Upper lobe of right lung (tissue), 1 donor: ENCODE measurements at regions not wholly inside any gene's neighbourhood (a gene's known extent, or its start where the extent isn't known, plus 50 kb on each side); places are given as distances from the start of the nearest gene placed in this dataset.
"Not testable (repeated sequence)": the region's sequence is repeated elsewhere in the genome, so short reads cannot be mapped to it uniquely, and the experiment has no call there.

Experiments
- ATAC-seq: fragments of 200-7000 bp; cut with Tn5 transposase; one replicate; pipeline ENCODE4 v1.9.1; 2020; ENCODE audit warnings: mild to moderate bottlenecking, moderate library complexity
- DNase-seq: peaks from one replicate; pipeline ENCODE4 v3.0.0-alpha.2; 2020
- H3K27ac ChIP-seq: fragments of 200-600 bp; one replicate; pipeline ENCODE4 v1.8.0; 2022
- H3K27me3 ChIP-seq: fragments of 200-600 bp; one replicate; pipeline ENCODE4 v1.8.0; 2022; ENCODE audit warnings: mild to moderate bottlenecking
- H3K36me3 ChIP-seq: fragments of 200-600 bp; one replicate; pipeline ENCODE4 v1.8.0; 2022
- H3K4me1 ChIP-seq: fragments of 200-600 bp; one replicate; pipeline ENCODE4 v1.8.0; 2022
- H3K4me3 ChIP-seq: fragments of 200-600 bp; one replicate; pipeline ENCODE4 v1.8.0; 2022; ENCODE audit warnings: mild to moderate bottlenecking
- H3K9me3 ChIP-seq: fragments of 200-600 bp; one replicate; pipeline ENCODE4 v1.8.0; 2022
- intact Hi-C: fragments of 100-400 bp; cut with DNase I; formaldehyde crosslinking; loops from one replicate; pipeline ENCODE4 v1.11.0; 2022
- TF ChIP-seq, protein P1 (sequence below): fragments of 200-600 bp; IDR thresholded peaks from one replicate; pipeline ENCODE4 v1.8.0; 2022; ENCODE audit warnings: antibody characterized with exemption
- donor health status: DM: no; HTN: yes; CAD: no; lungs with severe emphysema.

DNA sequence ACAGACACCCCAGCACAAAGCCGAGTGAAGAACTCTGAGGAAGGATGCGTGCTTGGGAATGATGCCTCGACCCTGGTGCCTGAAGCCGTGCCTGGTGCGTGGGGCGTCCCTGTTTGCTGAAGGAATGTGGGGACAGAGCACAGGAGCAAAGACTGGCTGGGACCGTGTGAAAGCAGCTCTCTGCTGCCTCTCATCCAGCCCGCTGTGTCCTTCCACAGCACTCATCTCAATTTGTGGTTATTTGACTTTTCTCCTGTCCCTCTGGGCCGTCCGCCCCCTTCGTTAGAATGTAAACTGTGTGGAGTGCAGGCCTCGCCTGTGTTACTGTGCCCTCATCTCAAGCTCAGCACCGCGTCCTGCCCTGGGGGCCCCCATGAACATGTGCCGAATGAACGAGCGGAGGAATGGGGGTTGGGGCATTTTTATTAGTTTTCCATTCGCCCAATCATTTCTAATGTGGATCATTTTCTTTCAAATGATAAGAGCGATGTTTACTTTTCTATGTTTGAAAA, 155.5 kb downstream of the NPIPB11 start:
- H3K9me3 ChIP-seq, H3K36me3 ChIP-seq, intact Hi-C loops, DNase-seq, ATAC-seq, H3K27me3 ChIP-seq, H3K4me3 ChIP-seq, H3K4me1 ChIP-seq: not testable (repeated sequence)
- peak overlapping the region; percentile 3 for H3K27ac ChIP-seq

DNA sequence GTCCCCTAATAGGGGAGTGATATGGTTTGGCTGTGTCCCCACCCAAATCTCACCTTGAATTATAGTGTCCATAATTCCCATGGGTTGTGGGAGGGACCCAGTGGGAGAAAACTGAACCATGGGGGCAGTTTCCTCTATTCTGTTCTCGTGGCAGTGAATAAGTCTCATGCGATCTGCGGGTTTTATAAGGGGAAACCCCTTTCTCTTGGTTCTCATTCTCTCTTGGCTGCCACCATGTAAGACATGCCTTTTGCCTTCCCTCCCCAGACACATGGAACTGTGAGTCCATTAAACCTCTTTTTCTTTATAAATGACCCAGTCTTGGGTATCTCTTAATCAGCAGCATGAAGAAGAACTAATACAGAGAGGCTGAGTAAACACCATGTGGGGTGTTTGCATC, 156.0 kb downstream of the NPIPB11 start:
- DNase-seq, H3K27ac ChIP-seq, intact Hi-C loops, H3K4me1 ChIP-seq, H3K27me3 ChIP-seq, H3K4me3 ChIP-seq, H3K9me3 ChIP-seq, ATAC-seq, H3K36me3 ChIP-seq: not testable (repeated sequence)

DNA sequence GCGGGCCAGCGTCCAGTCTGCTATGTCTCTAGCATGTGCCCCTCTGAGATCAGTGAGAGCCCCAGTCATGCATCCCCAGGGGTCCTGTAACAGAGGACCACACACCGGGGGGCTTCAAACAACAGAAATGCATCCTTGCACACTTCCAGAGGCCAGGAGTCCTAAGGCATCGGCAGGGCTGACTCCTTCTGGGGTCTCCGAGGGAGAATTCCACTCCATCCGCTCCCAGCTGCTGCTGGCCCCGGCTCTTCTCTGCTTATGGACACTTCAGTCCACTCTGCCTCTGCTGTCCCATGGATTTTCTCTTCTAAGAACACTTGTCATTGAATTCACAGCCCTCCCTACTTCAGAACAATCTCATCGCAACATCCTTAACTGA, 157.6 kb downstream of the NPIPB11 start:
- H3K9me3 ChIP-seq, DNase-seq, H3K4me3 ChIP-seq, intact Hi-C loops, H3K36me3 ChIP-seq, H3K27me3 ChIP-seq, H3K4me1 ChIP-seq, ATAC-seq: not testable (repeated sequence)
- peak overlapping the region; percentile 36 for H3K27ac ChIP-seq

DNA sequence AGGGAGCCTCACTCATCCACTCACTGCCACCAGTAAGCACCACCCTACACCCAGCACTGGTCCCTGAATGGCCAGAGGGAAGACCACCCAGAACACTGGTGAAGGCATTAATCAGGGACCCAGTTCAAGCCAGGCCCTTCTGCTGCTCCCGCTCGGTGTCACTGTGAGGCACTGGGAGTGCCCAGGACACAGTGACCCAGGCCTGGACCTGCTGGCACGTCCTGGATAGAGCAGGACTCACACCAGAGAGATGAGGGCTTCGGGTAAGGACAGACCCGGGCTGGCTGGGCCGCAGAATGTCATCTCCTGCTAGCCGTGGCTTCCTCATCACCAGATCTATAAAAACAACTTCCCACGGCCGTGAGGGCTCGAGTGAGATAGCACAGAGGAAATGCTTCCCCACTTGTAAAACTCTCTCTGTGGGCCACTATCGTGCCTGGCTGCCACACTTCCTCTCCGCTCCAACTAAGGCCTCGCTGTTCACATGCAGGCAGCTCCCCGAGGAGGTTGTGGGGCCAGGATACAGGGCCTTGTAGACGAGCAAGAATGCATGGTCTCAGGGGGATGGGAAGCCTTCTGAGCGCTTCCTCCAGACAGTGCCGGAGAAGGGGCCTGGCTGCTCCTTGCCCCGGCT, 158.1 kb downstream of the NPIPB11 start:
- H3K36me3 ChIP-seq, intact Hi-C loops, H3K4me1 ChIP-seq, H3K9me3 ChIP-seq, H3K4me3 ChIP-seq, H3K27me3 ChIP-seq: not testable (repeated sequence)
- H3K27ac ChIP-seq, result peak overlapping the region; percentile 36
- ATAC-seq (peak; percentile 64), DNase-seq (peak; percentile 58)

DNA sequence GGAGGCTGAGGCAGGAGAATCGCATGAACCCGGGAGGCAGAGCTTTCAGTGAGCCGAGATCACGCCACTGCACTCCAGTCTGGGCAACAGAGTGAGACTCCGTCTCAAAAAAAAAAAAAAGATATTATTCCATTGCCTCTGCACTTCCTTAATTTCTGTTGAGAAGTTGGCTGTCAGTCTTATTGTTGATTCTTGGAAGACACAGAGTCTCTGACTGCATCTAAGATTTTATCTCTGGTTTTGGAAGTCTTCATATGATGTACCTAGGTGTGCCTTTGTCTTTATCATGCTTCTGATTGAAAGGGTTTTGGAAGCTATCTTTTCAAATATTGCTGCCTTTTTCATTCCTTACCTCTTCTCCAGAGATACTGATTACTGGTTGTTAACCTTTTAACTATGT, 160.4 kb downstream of the NPIPB11 start:
- H3K27me3 ChIP-seq, H3K36me3 ChIP-seq, H3K4me1 ChIP-seq, H3K9me3 ChIP-seq, H3K27ac ChIP-seq, ATAC-seq, intact Hi-C loops, H3K4me3 ChIP-seq, DNase-seq: not testable (repeated sequence)

DNA sequence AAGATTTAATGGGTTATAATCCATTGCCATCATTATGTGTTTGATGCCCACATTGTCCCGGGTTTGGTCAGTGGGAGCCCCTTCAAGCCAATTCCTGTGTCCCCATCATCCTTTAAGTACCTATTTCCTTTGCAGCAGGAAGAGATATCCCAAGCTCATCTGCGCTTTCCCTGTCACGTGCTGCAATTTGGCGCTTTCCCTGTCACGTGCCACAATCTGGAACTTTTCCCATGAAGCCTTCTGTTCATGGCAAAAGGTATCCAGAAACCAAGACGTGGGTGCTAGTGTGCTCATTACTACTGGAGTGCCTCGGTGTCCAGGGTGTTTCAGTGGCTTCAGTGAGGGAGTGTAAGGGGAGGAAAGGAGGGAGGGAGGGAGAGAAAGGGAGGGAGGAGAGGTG, 168.5 kb downstream of the NPIPB11 start:
- Histone ChIP-seq H3K4me1 (no peaks in the 10 kb centered on the region), H3K36me3 (no peaks in the 10 kb centered on the region), H3K27me3 (no peaks in the 10 kb centered on the region), H3K4me3 (no peak overlapping the region), H3K27ac (no peak overlapping the region), H3K9me3 (no peaks in the 10 kb centered on the region)
- ATAC-seq (no peak), DNase-seq (peak; percentile 5)
- TF ChIP-seq, protein P1, sequence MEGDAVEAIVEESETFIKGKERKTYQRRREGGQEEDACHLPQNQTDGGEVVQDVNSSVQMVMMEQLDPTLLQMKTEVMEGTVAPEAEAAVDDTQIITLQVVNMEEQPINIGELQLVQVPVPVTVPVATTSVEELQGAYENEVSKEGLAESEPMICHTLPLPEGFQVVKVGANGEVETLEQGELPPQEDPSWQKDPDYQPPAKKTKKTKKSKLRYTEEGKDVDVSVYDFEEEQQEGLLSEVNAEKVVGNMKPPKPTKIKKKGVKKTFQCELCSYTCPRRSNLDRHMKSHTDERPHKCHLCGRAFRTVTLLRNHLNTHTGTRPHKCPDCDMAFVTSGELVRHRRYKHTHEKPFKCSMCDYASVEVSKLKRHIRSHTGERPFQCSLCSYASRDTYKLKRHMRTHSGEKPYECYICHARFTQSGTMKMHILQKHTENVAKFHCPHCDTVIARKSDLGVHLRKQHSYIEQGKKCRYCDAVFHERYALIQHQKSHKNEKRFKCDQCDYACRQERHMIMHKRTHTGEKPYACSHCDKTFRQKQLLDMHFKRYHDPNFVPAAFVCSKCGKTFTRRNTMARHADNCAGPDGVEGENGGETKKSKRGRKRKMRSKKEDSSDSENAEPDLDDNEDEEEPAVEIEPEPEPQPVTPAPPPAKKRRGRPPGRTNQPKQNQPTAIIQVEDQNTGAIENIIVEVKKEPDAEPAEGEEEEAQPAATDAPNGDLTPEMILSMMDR, result no peak
- intact Hi-C loops, result no loop called here

DNA sequence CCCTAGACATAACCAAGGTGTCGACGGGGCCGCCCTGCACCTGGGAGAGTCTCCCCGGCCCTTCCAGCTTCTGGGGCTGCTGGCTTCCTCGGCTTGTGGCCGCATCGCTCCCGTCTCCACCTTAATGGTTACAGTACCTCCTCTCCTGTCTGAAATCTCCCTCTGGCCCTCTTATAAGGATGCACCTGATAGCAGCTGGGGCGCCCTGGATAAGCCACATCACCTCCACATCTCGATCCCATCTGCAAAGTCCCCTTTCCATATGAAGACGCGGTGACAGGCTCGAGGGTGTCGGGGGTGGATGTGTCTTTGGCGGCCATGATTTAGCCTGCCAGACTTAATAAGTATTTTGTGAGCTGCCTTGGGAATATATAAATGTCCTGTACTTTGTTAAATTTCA, 169.0 kb downstream of the NPIPB11 start:
- H3K36me3 ChIP-seq, H3K27me3 ChIP-seq, H3K4me3 ChIP-seq, H3K27ac ChIP-seq, H3K9me3 ChIP-seq, H3K4me1 ChIP-seq, ATAC-seq, intact Hi-C loops: not testable (repeated sequence)
- DNase-seq, result peak; percentile 9

DNA sequence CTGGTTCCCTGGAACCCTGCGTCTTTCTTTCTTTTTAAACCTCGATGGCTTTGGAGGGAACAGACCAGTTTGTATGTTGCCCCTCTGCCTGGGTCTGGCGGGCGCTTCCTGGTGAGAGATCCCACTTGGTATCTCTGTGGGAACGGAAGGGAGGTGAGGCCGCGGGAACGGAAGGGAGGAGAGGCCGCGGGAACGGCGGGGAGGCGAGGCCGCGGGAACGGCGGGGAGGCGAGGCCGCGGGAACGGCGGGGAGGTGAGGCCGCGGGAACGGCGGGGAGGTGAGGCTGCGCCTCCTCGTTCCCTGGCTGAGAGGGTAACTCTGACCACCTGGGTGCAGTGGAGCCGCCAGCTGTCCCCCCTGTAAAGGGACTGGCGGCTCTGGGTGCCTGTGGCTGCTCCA, 169.5 kb downstream of the NPIPB11 start:
- intact Hi-C loops, H3K27ac ChIP-seq, H3K4me1 ChIP-seq, ATAC-seq, H3K36me3 ChIP-seq, H3K4me3 ChIP-seq, H3K27me3 ChIP-seq, H3K9me3 ChIP-seq: not testable (repeated sequence)
- DNase-seq, result peak; percentile 46

DNA sequence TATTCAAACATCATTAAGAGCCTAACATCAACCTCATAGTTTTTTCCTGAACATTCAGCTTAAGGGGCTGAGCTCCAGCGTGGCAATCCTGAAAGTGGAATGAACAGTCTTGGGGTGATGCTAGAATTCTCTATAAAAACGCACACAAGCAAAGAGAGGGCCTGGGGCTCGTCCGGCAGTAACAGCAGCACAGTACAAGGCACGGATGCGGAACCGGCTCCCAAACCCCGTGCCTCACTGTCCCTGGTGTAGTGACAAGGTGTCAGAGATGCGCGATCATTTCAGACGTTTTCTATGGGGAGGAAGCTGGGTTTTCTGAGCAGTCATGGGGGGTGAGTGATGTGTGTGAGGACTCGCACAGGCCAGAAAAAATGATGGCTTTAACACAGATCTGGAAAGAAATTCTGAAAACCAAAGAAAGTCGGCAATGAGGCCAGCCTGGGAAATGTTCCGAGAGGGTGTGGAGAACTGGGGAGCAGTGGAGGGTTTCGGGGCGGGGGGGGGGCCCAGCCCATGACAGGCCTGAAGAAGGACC, 170.6 kb downstream of the NPIPB11 start:
- H3K36me3 ChIP-seq, H3K4me1 ChIP-seq, H3K4me3 ChIP-seq, H3K9me3 ChIP-seq, H3K27ac ChIP-seq, ATAC-seq, H3K27me3 ChIP-seq, intact Hi-C loops: not testable (repeated sequence)
- DNase-seq, result peak; percentile 18

DNA sequence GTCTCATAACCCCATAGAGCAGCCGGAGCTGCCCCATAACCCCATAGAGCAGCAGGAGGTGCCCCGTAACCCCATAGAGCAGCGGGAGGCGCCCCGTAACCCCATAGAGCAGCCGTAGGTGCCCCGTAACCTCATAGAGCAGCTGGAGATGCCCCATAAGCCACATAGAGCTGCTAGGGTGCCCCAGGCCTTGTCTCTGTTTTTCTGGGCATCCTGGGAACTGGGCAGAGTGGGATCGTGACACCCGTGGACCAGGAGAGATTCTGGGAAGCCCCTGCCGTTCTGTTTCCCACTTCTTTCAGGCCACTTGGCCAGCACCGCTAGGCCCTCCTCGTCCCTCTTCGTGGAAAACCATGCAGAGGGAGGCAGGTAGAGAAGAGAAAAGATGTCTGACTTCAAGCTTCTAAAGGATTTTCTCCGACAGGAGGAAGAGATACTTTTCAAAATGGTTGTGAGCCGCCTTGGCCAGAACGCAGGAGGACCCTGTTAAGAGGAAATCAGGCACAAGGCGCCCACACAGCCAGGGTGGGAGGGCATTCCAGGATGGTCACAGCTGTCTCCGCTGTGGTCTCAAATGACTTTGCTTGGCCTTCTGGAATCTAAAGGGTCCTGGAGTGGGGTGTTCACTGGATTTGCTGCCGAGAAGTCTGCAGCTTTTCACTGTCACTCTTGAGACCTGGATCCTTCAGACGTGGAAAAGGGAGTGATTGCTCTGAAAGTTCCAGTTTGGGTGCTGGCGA, 171.8 kb downstream of the NPIPB11 start:
- H3K9me3 ChIP-seq, H3K27ac ChIP-seq, intact Hi-C loops, H3K27me3 ChIP-seq, H3K4me1 ChIP-seq, ATAC-seq, H3K4me3 ChIP-seq, H3K36me3 ChIP-seq: not testable (repeated sequence)
- peak; percentile 42 for DNase-seq

DNA sequence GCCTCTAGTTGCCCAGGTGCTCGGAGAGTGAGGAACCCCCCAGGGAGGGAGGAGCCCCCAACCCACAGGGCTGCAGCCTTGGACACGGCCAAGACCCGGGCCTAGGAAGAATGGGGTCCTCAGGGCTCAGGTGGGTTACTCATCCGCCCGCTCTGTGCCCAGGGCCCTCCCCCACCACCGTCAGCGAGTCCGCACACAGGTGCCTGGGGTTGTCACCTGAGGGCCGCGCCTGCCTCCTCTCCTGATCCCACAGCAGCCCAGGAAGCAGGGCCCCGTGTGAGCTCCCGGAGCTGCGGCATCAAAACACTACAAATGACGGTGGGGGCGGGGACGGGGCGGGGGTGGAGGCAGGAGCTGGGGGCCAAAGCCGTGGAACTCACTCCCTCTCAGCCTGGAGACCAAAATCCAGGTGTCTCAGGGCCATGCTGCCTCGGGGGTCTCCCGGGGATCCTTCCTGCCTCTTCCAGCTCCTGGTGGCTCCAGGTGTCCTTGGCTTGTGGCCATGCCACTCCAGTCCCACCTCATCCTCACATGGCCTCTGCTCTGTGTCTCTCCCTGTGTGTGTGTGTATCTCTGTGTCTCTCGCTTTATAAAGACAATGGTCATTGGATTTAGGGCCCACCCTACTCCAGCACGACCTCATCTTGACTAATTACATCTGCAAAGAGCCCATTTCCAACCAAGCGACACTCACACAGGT, 172.7 kb downstream of the NPIPB11 start:
- ATAC-seq, H3K27ac ChIP-seq, H3K36me3 ChIP-seq, H3K4me3 ChIP-seq, H3K9me3 ChIP-seq, H3K4me1 ChIP-seq, H3K27me3 ChIP-seq, intact Hi-C loops: not testable (repeated sequence)
- DNase-seq, result peak; percentile 25
